ENCODE measurements at regions not wholly inside any gene's neighbourhood (a gene's known extent, or its start where the extent isn't known, plus 50 kb on each side); places are given as distances from the start of the nearest gene placed in this dataset.

DNA sequence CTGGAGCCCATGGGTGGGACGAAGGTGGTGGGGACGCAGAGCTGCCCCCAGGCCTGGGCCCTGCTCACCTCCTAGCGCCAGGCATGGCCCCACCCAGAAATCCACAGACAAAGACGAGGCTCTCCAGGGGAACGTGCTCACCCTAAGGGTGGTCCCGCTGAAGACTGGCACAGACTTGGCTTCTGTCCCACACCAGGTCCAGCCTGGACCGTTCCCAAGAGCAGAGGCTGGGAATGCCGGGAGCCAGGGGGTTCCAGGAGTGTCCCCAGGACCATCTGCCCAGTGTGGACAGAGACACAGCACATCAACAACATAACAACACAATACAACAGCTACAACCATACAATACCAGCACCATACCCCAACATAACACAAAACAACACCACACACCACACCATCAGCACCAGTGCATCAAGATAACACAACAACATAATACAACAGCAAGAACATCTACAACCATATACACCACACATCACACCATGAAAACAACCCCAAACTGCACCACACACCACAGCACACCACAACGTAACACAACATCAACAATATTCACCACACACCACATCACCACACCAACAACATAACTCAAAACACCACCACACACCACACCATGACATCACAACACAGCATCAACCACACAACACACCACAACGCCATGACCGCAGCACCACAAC is 329.6 kb downstream of the ADGRD1 start:
- 45% methylated on average over 9 of the region's 11 CpGs for WGBS (ENCODE audit: insufficient coverage, low coverage, missing lambda C conversion rate)
- BruUV-seq (replicated peaks), result no TSS peak
- Histone ChIP-seq H4K20me1 (replicated peaks; ENCODE audit: control insufficient read depth, insufficient read depth, low read length) (0 out of 2 replicates have a peak, but pooled peaks cover 4% of the 10 kb centered on the region), H2AFZ (ENCODE audit: low read depth, low read length) (no peak overlapping the region), H3K36me3 (ENCODE audit: control insufficient read depth, insufficient read depth, low read length) (no peaks in the 10 kb centered on the region), H3K9me1 (ENCODE audit: control insufficient read depth, insufficient read depth, low read length) (no peaks in the 10 kb centered on the region), H3K9ac (ENCODE audit: insufficient read depth in 1 of 2, low read depth in 2 of 2, low read length in 2 of 2) (no peak overlapping the region), H3K4me3 (no peak overlapping the region), H3K4me1 (replicated peaks in 1 of 2; ENCODE audit: control insufficient read depth in 2 of 2, insufficient read depth in 2 of 2, low read length in 2 of 2) (peaks cover 0 to 21% of the 10 kb centered on the region in 2 experiments; a peak in 2 of 5 replicates), H3K4me2 (ENCODE audit: insufficient read depth, low read length) (no peak overlapping the region), H3K9me3 (replicated peaks; ENCODE audit: control insufficient read depth, insufficient read depth, low read depth, low read length) (no peaks in the 10 kb centered on the region), H3K27me3 (ENCODE audit: control insufficient read depth in 2 of 2, insufficient read depth in 2 of 2, low read length in 2 of 2) (peaks cover 12 to 54% of the 10 kb centered on the region in 2 experiments), H3K79me2 (ENCODE audit: control insufficient read depth, insufficient read depth, low read length) (no peaks in the 10 kb centered on the region), H3K27ac (ENCODE audit: extremely low read depth, low read depth, low read length) (no peak overlapping the region)
- ATAC-seq, result no peak
- intact Hi-C loops (cut with micrococcal nuclease), result no loop called here
- POLR2A ChIA-PET, result no interaction called here
- in situ Hi-C loops (cut with MboI), result no loop called here
- CTCF ChIA-PET (ENCODE audit: low intra/inter-chr PET ratio), result no interaction called here
- FAIRE-seq, result peak; percentile 78
- DNase-seq (ENCODE audit: extremely low read depth in 1 of 4, low spot score in 3 of 4), result no peak
- TF ChIP-seq ZNF444 (CRISPR knock-in tag; IDR thresholded peaks at IDR 0.05) (no peak), GATAD2A (IDR thresholded peaks at IDR 0.05) (0 out of 2 replicates have a peak, but pooled peaks have one; percentile 27), GTF2F1 (IDR thresholded peaks at IDR 0.05; ENCODE audit: low read depth, low read length) (no peak), MCM7 (IDR thresholded peaks at IDR 0.05) (0 out of 4 replicates have a peak, but pooled peaks of 1 of the 2 experiments have one; percentile 65), ZBTB26 (CRISPR knock-in tag; IDR thresholded peaks at IDR 0.05) (peak; percentile 42; the same call in 1 of the 2 replicates), ZNF318 (IDR thresholded peaks at IDR 0.05; ENCODE audit: borderline replicate concordance in 1 of 2, low read depth in 1 of 2) (no peak), FOSL1 (tag; conservative IDR thresholded peaks at IDR 0.05) (no peak), HMGN3 (IDR thresholded peaks at IDR 0.05; ENCODE audit: borderline replicate concordance, extremely low read depth, insufficient read length, low read depth, low read length) (no peak), HDGF (IDR thresholded peaks at IDR 0.05) (0 out of 2 replicates have a peak, but pooled peaks have one; percentile 43)
- TF ChIP-seq, protein P1, sequence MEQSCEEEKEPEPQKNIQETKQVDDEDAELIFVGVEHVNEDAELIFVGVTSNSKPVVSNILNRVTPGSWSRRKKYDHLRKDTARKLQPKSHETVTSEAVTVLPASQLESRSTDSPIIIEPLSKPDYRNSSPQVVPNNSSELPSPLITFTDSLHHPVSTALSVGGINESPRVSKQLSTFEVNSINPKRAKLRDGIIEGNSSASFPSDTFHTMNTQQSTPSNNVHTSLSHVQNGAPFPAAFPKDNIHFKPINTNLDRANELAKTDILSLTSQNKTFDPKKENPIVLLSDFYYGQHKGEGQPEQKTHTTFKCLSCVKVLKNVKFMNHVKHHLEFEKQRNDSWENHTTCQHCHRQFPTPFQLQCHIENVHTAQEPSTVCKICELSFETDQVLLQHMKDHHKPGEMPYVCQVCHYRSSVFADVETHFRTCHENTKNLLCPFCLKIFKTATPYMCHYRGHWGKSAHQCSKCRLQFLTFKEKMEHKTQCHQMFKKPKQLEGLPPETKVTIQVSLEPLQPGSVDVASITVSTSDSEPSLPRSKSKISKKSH (CRISPR knock-in tag; IDR thresholded peaks at IDR 0.05), result no peak
